WI38 (cell line): ENCODE measurements at regions not wholly inside any gene's neighbourhood (a gene's known extent, or its start where the extent isn't known, plus 50 kb on each side); places are given as distances from the start of the nearest gene placed in this dataset.

ENCODE experiments used
- H3K4me3 ChIP-seq: 2 replicates; pipeline ENCODE4 v1.5.1; 2011; ENCODE audit warnings: low read depth, mild to moderate bottlenecking, control low read depth, low read length
- TF ChIP-seq, protein P1 (sequence below): IDR thresholded peaks from 2 replicates; pipeline ENCODE4 v1.5.1; 2012; ENCODE audit warnings: low read depth, mild to moderate bottlenecking, control low read depth, low read length

DNA sequence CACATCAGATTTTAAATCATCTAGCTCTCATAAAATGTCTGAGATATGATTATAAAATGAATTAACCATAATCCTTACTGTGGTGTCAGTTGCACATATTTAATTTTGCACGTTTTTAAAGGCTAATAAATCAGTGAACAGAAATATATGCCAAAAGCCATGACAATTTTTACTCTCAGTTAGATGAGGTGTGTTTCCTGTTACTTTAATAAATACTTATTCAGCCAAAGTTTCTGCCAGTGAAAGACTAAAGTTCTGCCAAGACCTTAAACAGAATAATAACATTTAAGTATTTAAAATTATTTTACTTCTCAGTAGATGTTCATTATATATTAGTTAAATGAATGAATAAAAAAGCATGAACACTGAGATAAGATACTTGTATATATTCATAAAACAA is 1150.1 kb downstream of the NAALADL2 start:
- TF ChIP-seq, protein P1, sequence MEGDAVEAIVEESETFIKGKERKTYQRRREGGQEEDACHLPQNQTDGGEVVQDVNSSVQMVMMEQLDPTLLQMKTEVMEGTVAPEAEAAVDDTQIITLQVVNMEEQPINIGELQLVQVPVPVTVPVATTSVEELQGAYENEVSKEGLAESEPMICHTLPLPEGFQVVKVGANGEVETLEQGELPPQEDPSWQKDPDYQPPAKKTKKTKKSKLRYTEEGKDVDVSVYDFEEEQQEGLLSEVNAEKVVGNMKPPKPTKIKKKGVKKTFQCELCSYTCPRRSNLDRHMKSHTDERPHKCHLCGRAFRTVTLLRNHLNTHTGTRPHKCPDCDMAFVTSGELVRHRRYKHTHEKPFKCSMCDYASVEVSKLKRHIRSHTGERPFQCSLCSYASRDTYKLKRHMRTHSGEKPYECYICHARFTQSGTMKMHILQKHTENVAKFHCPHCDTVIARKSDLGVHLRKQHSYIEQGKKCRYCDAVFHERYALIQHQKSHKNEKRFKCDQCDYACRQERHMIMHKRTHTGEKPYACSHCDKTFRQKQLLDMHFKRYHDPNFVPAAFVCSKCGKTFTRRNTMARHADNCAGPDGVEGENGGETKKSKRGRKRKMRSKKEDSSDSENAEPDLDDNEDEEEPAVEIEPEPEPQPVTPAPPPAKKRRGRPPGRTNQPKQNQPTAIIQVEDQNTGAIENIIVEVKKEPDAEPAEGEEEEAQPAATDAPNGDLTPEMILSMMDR: no peak

DNA sequence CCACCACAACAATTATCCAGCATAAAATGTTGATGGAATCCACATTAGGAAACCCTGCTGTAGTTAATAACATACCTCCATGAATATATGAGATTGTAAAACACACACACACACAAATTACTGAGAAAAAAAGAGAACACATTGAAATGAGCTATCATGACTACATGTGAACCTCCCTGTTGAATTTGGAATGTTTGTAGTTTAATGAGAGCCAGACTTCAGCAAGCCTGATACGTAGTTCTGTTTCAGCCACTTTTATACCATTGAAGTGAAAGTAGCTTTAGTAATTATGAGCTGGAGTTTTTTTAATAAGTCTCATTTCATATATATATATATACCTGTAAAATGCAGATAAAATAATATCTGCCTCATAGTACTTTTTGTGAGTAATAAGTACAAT is 1146.4 kb downstream of the NAALADL2 start:
- no peak overlapping the region for H3K4me3 ChIP-seq
- TF ChIP-seq, protein P1: no peak

More for the DNA sequence above, 1150.1 kb downstream of the NAALADL2 start:
- H3K4me3 ChIP-seq: no peak overlapping the region

DNA sequence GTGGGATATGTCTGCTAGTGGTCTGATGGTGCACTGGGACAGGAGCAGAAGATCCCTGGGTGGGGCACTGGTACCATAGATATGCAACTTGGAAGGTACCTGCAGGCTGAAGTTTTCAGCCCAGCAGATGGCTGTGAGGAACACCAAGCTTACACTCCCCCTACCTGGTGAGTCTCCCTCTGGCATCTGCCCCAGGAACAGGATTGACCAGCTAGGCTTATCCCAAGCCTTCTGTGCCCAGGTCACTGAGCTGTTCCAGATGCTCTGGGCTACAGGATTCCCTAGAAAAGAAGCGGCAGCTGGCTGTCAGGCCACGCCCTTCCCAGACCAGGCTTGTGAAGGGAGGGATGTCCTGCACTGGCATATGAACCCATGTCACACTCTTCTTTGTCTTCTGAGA is 1130.0 kb downstream of the NAALADL2 start:
- TF ChIP-seq, protein P1: no peak
- H3K4me3 ChIP-seq: no peak overlapping the region

DNA sequence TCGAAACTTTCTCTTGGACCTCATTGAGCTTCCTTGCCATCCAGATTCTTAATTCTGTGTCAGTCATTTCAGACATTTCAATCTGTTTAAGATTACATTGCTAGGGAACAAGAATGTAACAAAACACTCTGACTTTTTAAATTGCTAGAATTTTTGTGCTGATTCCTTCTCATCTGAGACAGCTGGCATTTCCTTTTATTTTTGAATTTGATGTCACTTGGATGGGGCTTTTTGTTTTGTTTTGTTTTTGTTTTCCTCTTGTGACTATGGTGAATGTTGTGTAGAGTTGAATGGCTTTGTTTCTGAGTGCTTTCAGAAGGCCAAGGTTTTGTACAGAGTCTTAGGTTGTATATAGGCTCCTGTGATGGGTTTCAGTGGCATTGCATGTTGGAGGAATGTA is 1129.3 kb downstream of the NAALADL2 start:
- TF ChIP-seq, protein P1: no peak
- H3K4me3 ChIP-seq: no peak overlapping the region

DNA sequence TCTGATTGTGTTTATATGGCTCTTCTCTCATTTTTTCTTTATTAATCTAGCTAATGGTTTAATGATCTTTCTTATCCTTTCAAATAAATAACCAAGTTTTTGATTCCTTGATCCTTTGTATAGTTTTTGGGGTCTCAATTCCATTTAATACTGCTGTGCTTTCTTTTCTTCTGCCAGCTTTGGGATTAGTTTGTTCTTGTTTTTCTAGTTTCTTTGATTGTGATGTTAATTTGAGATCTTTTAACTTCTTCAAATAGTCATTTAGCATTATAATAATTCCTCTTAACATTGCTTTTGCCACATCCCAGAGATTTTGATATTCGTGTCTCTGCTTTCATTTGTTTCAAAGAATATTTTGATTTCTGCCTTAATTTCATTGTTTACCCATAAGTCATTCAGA is 1126.6 kb downstream of the NAALADL2 start:
- TF ChIP-seq, protein P1: no peak
- no peak overlapping the region for H3K4me3 ChIP-seq

DNA sequence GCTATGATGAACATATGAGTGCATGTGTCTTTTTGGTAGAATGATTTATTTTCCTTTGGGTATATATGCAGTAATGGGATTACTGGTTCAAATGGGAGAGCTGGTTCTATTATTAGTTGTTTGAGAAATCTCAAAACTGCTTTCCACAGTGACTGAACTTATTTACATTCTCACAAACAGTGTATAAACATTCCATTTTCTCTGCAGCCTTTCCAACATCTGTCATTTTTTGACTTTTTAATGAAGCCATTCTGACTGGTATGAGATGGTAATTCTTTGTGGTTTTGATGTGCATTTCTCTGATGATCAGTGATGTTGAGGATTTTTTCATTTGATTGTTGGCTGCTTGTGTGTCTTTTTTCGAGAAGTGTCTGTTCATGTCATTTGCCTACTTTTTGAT is 1124.2 kb downstream of the NAALADL2 start:
- TF ChIP-seq, protein P1: no peak
- no peak overlapping the region for H3K4me3 ChIP-seq

DNA sequence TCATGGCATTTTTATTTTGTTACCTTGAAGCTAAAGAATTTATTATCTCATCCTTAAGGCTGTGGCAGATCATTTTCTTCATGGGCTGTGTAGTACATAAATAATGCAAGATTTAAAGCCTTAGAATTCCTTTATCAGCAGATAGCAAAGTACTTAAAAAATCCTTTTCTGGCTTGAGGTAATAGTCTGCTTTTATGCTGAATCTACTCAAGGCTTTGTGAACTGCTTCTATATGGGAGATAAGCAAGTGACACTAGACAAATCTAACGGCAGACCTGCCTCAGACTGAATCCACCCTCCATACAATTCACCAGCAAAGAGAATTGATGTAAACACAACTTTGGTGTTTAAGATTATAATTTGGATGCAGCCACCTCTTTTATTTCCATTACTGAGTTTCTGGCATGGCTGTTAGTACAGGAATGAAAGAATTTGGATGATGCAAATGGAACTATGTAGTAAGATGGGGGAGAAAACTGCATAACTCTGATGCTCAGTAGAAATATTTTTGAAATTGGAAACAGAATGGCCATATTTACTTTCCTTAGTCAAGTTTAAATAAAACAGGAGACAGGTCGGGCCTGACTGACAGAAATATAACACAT is 1121.5 kb downstream of the NAALADL2 start:
- H3K4me3 ChIP-seq: no peak overlapping the region
- TF ChIP-seq, protein P1: no peak
